GM23248 (cell line): ENCODE measurements at regions not wholly inside any gene's neighbourhood (a gene's known extent, or its start where the extent isn't known, plus 50 kb on each side); places are given as distances from the start of the nearest gene placed in this dataset.

Source experiments
- EZH2 ChIP-seq: fragments of 200-600 bp; sonication (generic); IDR thresholded peaks from 2 replicates; pipeline ENCODE4 v1.6.1; 2018; ENCODE audit warnings: antibody characterized with exemption, mild to moderate bottlenecking; ENCODE audit not compliant: insufficient read depth, poor library complexity, severe bottlenecking
- EZH2phosphoT487 ChIP-seq: fragments of 200-600 bp; sonication (generic); IDR thresholded peaks from 2 replicates; pipeline ENCODE4 v1.6.1; 2018; ENCODE audit warnings: antibody characterized with exemption, moderate library complexity, mild to moderate bottlenecking, low read depth; ENCODE audit not compliant: insufficient read depth

DNA sequence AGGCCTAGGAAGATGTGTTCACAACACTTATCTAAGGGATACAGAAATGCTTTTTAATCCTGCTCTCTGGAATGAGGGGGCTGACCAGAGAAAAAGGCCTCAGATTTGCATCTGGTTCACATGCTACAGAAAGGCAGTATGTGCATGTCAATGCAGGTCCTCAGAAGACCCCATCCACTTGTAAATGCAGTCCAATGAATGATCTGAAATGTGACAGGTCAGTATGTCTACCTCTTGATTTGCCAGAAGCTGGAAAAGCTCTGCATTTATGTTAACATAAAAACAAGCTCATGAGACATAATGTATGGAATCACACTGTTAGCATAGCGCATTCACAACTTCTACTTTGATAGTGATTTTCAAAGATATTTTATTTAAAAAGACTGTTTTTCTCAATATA is 367.4 kb upstream of the CHORDC1 start:
- TF ChIP-seq EZH2 = no peak
- TF ChIP-seq EZH2phosphoT487 = no peak
